IPS-18a (cell line): ENCODE measurements at regions not wholly inside any gene's neighbourhood (a gene's known extent, or its start where the extent isn't known, plus 50 kb on each side); places are given as distances from the start of the nearest gene placed in this dataset.
"Not testable (repeated sequence)": the region's sequence is repeated elsewhere in the genome, so short reads cannot be mapped to it uniquely, and the experiment has no call there.

Experiments
- H3K27ac ChIP-seq: one replicate; pipeline ENCODE4 v1.5.1; 2013; ENCODE audit warnings: low read length
- H3K27me3 ChIP-seq: one replicate; pipeline ENCODE4 v1.6.1; 2013; ENCODE audit warnings: mild to moderate bottlenecking, low read length; ENCODE audit not compliant: control insufficient read depth, insufficient read depth
- H3K36me3 ChIP-seq: one replicate; pipeline ENCODE4 v1.6.1; 2013; ENCODE audit warnings: low read depth, low read length; ENCODE audit not compliant: control insufficient read depth
- H3K4me1 ChIP-seq: one replicate; pipeline ENCODE4 v1.6.1; 2013; ENCODE audit warnings: low read depth, low read length; ENCODE audit not compliant: control insufficient read depth
- H3K4me3 ChIP-seq: one replicate; pipeline ENCODE4 v1.5.1; 2013; ENCODE audit warnings: low read length
- H3K9ac ChIP-seq: one replicate; pipeline ENCODE4 v1.6.1; 2013; ENCODE audit warnings: mild to moderate bottlenecking, low read length, moderate library complexity
- H3K9me3 ChIP-seq: one replicate; pipeline ENCODE4 v1.6.1; 2013; ENCODE audit warnings: low read depth, low read length; ENCODE audit not compliant: control insufficient read depth

DNA sequence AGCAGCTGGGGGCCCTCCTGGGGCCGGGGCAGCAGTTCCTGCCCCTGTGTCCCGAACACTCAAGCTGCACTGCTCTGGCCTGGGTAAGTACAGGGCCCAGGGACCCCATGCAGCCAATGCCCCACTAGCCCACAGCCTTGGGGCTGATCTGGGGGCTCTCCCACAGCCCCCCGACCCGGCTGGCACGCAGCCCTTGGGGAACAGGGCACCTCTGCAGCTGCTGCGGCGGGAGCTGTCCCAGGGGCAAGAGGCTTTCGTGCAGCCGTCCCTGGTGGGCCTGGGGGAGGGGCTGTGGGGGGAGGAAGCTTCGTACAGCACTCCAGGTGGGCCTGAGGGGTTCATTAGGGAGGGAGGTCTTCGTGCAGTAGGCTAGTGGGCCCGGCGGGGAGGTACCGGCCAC, 186.9 kb downstream of the IGLL1 start:
- H3K27ac ChIP-seq, H3K9me3 ChIP-seq, H3K4me1 ChIP-seq, H3K36me3 ChIP-seq, H3K27me3 ChIP-seq, H3K4me3 ChIP-seq, H3K9ac ChIP-seq: not testable (repeated sequence)

GRCh38 chr22:23392420-23393121, 187.5 kb downstream of the IGLL1 start:
- H3K9ac ChIP-seq, result no peak overlapping the region
- no peaks in the 10 kb centered on the region for H3K36me3 ChIP-seq
- H3K27ac ChIP-seq, result no peak overlapping the region
- H3K4me1 ChIP-seq, result no peaks in the 10 kb centered on the region
- no peak overlapping the region for H3K4me3 ChIP-seq
- no peaks in the 10 kb centered on the region for H3K9me3 ChIP-seq
- no peaks in the 10 kb centered on the region for H3K27me3 ChIP-seq

DNA sequence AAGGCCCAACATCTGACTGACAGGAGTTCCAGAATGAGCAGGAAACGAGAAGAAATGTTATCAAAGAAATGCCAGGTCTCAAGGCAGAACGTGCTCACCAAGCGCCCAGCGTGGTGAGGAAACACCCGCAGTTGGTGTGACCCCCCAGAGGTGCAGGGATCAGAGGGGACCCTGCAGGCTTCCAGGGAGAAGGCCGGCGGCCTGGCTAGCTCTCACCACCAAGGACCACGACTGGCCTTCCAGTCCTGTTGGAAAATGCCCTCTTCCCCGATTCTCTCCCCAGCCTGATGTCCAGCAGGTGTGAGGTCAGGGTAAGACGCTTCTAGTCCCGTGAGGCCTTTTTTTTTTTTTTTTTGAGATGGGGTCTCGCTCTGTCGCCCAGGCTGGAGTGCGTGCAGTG, 189.1 kb downstream of the IGLL1 start:
- H3K27ac ChIP-seq, result no peak overlapping the region
- H3K9ac ChIP-seq, result no peak overlapping the region
- H3K36me3 ChIP-seq, result no peaks in the 10 kb centered on the region
- H3K27me3 ChIP-seq, result no peaks in the 10 kb centered on the region
- no peaks in the 10 kb centered on the region for H3K4me1 ChIP-seq
- H3K4me3 ChIP-seq, result no peak overlapping the region
- no peaks in the 10 kb centered on the region for H3K9me3 ChIP-seq

DNA sequence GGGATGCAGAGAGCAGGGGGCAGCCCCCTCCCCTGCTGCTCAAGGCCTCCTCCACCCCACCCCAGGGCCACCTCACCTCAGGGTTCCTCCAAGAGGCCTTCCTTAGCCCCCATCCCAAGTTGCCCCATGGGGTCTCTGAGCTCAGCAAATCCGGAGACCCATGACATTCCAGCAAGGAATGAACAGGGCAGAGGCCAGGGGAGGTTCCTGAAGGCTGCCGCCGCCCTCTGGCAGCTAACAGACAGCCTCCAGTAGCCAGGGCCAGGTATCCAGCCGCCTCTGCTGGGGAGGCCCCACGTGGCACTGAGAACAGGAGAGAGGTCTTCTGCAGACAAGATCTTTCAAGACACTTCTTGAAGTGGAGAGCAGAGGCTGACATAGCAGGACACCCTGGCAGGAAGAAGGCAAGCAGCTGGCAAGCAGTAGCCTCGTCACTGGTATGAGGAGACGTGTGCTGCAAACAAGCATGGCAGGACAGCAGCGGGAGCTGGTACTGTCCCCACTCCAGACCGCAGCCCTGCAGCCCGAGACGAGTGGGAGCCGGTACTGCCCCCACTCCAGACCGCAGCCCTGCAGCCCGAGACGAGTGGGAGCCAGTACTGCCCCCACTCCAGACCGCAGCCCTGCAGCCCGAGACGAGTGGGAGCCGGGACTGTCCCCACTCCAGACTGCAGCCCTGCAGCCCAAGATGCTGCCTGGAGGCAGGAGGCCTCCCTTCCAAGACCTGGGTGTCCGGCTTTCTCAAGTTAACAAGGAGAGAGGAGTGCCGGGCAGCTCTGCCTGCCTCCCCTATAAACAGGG, 190.6 kb downstream of the IGLL1 start:
- Histone ChIP-seq H3K4me1 (no peaks in the 10 kb centered on the region), H3K27ac (no peak overlapping the region), H3K9ac (no peak overlapping the region), H3K27me3 (no peaks in the 10 kb centered on the region), H3K36me3 (no peaks in the 10 kb centered on the region), H3K9me3 (no peaks in the 10 kb centered on the region), H3K4me3 (no peak overlapping the region)

DNA sequence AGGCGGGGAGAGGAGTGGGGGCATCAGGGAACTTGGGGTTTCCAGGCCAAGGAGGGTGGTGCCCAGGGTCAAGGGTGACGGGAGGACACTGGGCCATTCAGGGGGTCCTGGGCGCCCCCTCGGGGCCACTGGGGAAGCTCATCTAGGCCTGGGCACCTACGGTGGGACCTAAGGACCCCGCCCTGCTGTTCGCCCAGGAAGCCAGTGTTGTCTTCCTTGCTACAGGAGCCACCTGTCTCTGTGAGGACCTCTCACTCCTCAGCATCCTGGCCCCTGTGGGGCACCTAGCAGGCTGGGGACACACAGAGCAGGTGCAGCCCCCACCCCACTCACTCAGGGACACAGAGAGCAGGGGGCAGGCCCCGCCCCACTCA, 191.6 kb downstream of the IGLL1 start:
- H3K4me3 ChIP-seq, result no peak overlapping the region
- no peak overlapping the region for H3K27ac ChIP-seq
- H3K9me3 ChIP-seq, result no peaks in the 10 kb centered on the region
- H3K27me3 ChIP-seq, result no peaks in the 10 kb centered on the region
- no peaks in the 10 kb centered on the region for H3K4me1 ChIP-seq
- H3K36me3 ChIP-seq, result no peaks in the 10 kb centered on the region
- no peak overlapping the region for H3K9ac ChIP-seq

- Histone ChIP-seq H3K4me3 (no peak overlapping the region), H3K27me3 (no peaks in the 10 kb centered on the region), H3K4me1 (no peaks in the 10 kb centered on the region), H3K36me3 (no peaks in the 10 kb centered on the region), H3K9ac (no peak overlapping the region), H3K9me3 (no peaks in the 10 kb centered on the region), H3K27ac (no peak overlapping the region)
These were observed 192.1 kb downstream of the IGLL1 start for GRCh38 chr22:23387827-23388516.

GRCh38 chr22:23386822-23387580, 193.1 kb downstream of the IGLL1 start:
- H3K4me3 ChIP-seq, result no peak overlapping the region
- no peaks in the 10 kb centered on the region for H3K4me1 ChIP-seq
- no peaks in the 10 kb centered on the region for H3K9me3 ChIP-seq
- no peak overlapping the region for H3K27ac ChIP-seq
- H3K9ac ChIP-seq, result no peak overlapping the region
- H3K27me3 ChIP-seq, result no peaks in the 10 kb centered on the region
- no peaks in the 10 kb centered on the region for H3K36me3 ChIP-seq

GRCh38 chr22:23385678-23386631, 194.1 kb downstream of the IGLL1 start:
- H3K36me3 ChIP-seq, result no peaks in the 10 kb centered on the region
- H3K9me3 ChIP-seq, result no peaks in the 10 kb centered on the region
- no peak overlapping the region for H3K9ac ChIP-seq
- H3K27ac ChIP-seq, result no peak overlapping the region
- H3K27me3 ChIP-seq, result no peaks in the 10 kb centered on the region
- H3K4me1 ChIP-seq, result no peaks in the 10 kb centered on the region
- no peak overlapping the region for H3K4me3 ChIP-seq

DNA sequence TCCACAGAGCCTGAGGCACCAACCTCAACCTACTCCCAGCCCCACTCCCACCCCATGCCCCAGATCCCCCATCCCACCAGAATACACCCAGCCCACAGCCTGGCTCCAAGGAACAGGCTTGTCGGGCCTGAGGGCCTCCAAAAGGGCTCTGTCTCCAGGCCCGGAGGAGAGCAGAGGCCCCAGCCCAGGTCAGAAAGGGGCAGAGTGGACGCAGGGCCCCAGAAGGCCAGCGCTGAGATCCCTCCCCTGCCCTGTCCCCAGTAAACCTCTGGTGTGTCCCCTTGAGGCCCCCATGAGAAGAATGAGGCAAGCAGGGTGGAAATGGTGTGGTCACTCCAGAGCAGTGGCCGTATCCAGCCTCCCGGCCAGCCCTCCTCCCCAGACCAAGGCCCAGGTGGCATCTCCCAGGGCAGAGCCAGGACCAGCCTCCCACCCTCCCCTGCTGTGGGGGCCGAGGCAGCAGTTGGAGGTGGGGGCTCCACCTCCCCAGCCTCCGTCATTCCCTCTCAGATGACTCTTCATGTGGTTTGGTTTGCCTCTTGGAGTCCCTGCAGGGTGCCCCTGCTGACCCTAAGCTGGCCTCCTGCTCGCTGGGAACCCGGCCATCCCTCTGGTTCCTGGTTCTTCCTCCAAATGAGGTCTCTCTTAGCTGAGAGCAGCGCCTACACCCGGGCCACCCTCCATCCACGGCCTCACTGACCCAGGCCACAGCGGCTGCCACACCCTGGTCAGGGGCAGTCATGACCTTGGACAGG, 195.0 kb downstream of the IGLL1 start:
- Histone ChIP-seq H3K9me3 (no peaks in the 10 kb centered on the region), H3K27me3 (no peaks in the 10 kb centered on the region), H3K36me3 (no peaks in the 10 kb centered on the region), H3K4me1 (no peaks in the 10 kb centered on the region), H3K9ac (no peak overlapping the region), H3K4me3 (no peak overlapping the region), H3K27ac (no peak overlapping the region)

GRCh38 chr22:23384431-23384830, 195.7 kb downstream of the IGLL1 start:
- Histone ChIP-seq H3K4me1 (no peaks in the 10 kb centered on the region), H3K27me3 (no peaks in the 10 kb centered on the region), H3K27ac (no peak overlapping the region), H3K4me3 (no peak overlapping the region), H3K9ac (no peak overlapping the region), H3K9me3 (no peaks in the 10 kb centered on the region), H3K36me3 (no peaks in the 10 kb centered on the region)
